Bronchial epithelial cell (primary cell): ENCODE measurements at regions not wholly inside any gene's neighbourhood (a gene's known extent, or its start where the extent isn't known, plus 50 kb on each side); places are given as distances from the start of the nearest gene placed in this dataset.
A peak's percentile ranks its signal among the peaks of the same experiment; 100 is the strongest.

Source experiments
- DNase-seq: peaks from one replicate; pipeline ENCODE4 v3.0.0-alpha.2; 2010; ENCODE audit warnings: low read depth
- FAIRE-seq: peaks from 2 replicates; lab custom pipeline; 2011; peaks lifted over from hg19 to GRCh38; lab: Jason Lieb, UNC
- H3K27me3 ChIP-seq: 2 replicates; pipeline ENCODE4 v1.5.1; 2011; ENCODE audit warnings: low read length; ENCODE audit not compliant: control insufficient read depth, insufficient read depth
- H3K36me3 ChIP-seq: 2 replicates; pipeline ENCODE4 v1.5.1; 2011; ENCODE audit warnings: low read length; ENCODE audit not compliant: control insufficient read depth, insufficient read depth
- H3K4me3 ChIP-seq: 2 replicates; pipeline ENCODE4 v1.5.1; 2011; ENCODE audit warnings: mild to moderate bottlenecking, low read depth, low read length, control low read depth
- TF ChIP-seq, protein P1 (sequence below): IDR thresholded peaks from 2 replicates; pipeline ENCODE4 v1.5.1; 2011; ENCODE audit warnings: mild to moderate bottlenecking, moderate library complexity, low read length, control low read depth, inconsistent platforms; ENCODE audit not compliant: insufficient read depth, severe bottlenecking

DNA sequence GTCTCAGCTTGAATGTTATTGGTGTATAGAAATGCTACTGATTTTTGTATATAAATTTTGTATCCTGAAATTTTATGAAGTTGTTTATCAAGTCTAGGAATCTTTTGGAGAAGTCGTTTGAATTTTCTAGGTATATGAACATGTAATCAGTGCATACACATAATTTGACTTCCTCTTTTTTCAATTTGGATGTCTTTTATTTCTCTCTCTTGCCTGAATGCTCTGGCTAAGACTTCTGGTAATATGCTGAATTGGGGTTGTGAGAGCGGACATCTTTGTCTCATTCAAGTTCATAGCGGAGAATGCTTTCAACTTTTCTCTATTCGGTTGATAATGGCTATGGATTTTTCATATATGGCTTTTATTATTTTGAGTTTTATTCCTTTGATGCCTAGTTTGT is 100.9 kb upstream of the MCTP2 start:
- TF ChIP-seq, protein P1, sequence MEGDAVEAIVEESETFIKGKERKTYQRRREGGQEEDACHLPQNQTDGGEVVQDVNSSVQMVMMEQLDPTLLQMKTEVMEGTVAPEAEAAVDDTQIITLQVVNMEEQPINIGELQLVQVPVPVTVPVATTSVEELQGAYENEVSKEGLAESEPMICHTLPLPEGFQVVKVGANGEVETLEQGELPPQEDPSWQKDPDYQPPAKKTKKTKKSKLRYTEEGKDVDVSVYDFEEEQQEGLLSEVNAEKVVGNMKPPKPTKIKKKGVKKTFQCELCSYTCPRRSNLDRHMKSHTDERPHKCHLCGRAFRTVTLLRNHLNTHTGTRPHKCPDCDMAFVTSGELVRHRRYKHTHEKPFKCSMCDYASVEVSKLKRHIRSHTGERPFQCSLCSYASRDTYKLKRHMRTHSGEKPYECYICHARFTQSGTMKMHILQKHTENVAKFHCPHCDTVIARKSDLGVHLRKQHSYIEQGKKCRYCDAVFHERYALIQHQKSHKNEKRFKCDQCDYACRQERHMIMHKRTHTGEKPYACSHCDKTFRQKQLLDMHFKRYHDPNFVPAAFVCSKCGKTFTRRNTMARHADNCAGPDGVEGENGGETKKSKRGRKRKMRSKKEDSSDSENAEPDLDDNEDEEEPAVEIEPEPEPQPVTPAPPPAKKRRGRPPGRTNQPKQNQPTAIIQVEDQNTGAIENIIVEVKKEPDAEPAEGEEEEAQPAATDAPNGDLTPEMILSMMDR: no peak
- H3K27me3 ChIP-seq: no peaks in the 10 kb centered on the region
- DNase-seq (no peak), FAIRE-seq (no peak)
- no peak overlapping the region for H3K4me3 ChIP-seq
- no peaks in the 10 kb centered on the region for H3K36me3 ChIP-seq

DNA sequence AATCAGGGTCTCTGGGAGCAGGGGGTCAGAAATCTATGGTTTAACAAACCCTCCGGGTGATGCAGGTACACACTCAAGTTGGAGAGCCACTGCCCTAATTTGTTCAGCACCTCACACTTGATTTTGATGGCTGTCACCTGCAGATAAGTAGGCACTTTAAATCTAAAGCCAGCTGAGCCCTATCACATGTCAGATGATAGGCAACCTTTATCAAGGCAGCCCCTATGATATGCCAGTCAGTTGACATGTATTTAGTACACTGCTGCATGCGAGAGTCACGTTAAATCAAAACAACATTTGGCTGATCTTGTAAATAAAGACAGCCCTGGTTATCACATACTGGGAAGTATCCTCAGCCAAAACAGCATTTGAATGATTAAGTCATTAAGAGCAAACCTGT is 104.4 kb upstream of the MCTP2 start:
- Histone ChIP-seq H3K4me3 (no peak overlapping the region), H3K27me3 (no peaks in the 10 kb centered on the region), H3K36me3 (no peaks in the 10 kb centered on the region)
- TF ChIP-seq, protein P1: no peak
- FAIRE-seq (peak; percentile 43), DNase-seq (no peak)

DNA sequence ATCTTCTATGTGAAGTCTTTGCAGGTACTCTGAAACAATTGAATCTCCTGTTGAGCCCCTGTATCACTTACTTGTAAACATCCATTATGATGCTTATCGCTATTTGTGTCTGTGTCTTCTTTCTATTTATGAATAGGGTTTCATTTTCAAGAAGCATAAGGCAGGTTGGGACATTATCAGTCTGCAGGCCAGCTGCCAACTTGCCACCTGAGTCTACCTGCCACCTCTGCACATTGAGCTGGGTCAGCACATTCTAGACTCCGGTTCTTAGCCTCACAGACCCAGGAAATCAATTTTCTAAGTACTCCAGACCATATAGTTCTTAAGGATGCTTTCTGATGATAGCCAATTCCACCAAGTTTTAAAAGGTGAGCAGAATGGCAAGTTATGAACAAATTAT is 105.7 kb upstream of the MCTP2 start:
- Histone ChIP-seq H3K4me3 (no peak overlapping the region), H3K36me3 (no peaks in the 10 kb centered on the region), H3K27me3 (no peaks in the 10 kb centered on the region)
- TF ChIP-seq, protein P1: no peak
- FAIRE-seq: no peak
- DNase-seq: no peak

DNA sequence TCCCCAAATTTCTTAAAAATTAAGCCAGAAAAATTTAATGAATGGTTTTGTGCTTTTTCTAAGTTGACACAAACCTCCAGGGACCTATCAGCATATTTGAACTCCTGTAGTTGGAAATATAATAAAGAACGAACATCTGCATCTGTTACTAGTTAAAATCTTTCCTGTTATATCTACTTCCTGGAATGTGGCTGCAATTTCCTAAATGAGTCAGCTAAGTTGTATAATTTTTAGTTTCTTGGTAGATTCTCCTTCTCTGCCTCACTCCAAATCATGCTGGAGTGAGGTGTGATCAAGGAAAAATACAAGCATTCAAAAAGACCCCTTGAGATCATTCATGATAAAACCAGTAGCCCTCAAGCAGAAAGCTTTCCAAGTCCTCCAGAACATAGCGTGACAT is 106.2 kb upstream of the MCTP2 start:
- TF ChIP-seq, protein P1: no peak
- no peak for DNase-seq
- H3K27me3 ChIP-seq: no peaks in the 10 kb centered on the region
- FAIRE-seq: no peak
- H3K4me3 ChIP-seq: no peak overlapping the region
- no peaks in the 10 kb centered on the region for H3K36me3 ChIP-seq

DNA sequence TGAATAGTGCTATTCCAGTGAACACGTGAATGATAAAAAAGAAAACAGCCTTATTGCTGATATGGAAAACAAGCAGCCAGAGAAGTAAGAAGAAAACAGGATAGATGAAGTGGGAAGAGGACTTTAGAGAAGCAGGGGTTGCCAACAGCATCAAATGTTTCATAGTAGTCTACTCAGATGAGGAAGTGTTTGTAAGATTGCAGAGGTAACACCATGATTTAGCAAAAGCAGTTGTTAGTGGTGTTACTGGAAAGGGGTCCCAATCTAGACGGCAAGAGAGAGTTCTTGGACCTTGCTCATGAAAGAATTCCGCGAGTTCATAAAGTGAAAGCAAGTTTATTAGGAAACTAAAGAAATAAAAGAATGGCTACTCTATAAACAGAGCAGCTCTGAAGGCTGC is 108.8 kb upstream of the MCTP2 start:
- H3K4me3 ChIP-seq: no peak overlapping the region
- no peak for FAIRE-seq
- no peak for DNase-seq
- TF ChIP-seq, protein P1: no peak
- no peaks in the 10 kb centered on the region for H3K36me3 ChIP-seq
- no peaks in the 10 kb centered on the region for H3K27me3 ChIP-seq
